NT2/D1 (cell line): ENCODE measurements at regions not wholly inside any gene's neighbourhood (a gene's known extent, or its start where the extent isn't known, plus 50 kb on each side); places are given as distances from the start of the nearest gene placed in this dataset.

Experiments used
- DNase-seq: peaks from one replicate; pipeline ENCODE4 v3.0.0-alpha.2; 2011; ENCODE audit warnings: low read depth, low spot score
- H3K27me3 ChIP-seq: 2 replicates; pipeline ENCODE4 v1.6.0; 2011; ENCODE audit warnings: mild to moderate bottlenecking; ENCODE audit not compliant: insufficient read length, insufficient read depth
- H3K36me3 ChIP-seq: 2 replicates; pipeline ENCODE4 v1.6.1; 2011; ENCODE audit warnings: mild to moderate bottlenecking, low read length, mixed read lengths; ENCODE audit not compliant: insufficient read depth, insufficient read length
- H3K4me1 ChIP-seq: 2 replicates; pipeline ENCODE4 v1.5.1; 2011; ENCODE audit not compliant: insufficient read depth, insufficient read length
- H3K4me3 ChIP-seq: 2 replicates; pipeline ENCODE4 v1.5.1; 2011; ENCODE audit warnings: low read depth; ENCODE audit not compliant: insufficient read length
- H3K9ac ChIP-seq: 2 replicates; pipeline ENCODE4 v1.6.0; 2011; ENCODE audit warnings: low read depth; ENCODE audit not compliant: insufficient read length
- H3K9me3 ChIP-seq: 2 replicates; pipeline ENCODE4 v1.5.1; 2011; ENCODE audit warnings: mild to moderate bottlenecking, low read length; ENCODE audit not compliant: insufficient read depth
- SUZ12 ChIP-seq: IDR thresholded peaks from 2 replicates; pipeline ENCODE4 v1.6.1; 2011; ENCODE audit not compliant: insufficient read length, insufficient read depth; ENCODE audit errors: extremely low read depth
- YY1 ChIP-seq: IDR thresholded peaks from 2 replicates; pipeline ENCODE4 v1.6.1; 2011; ENCODE audit not compliant: insufficient read length, insufficient read depth
- ZNF274 ChIP-seq: IDR thresholded peaks from 2 replicates; pipeline ENCODE4 v1.6.1; 2011; ENCODE audit warnings: mild to moderate bottlenecking, low read depth, low read length

DNA sequence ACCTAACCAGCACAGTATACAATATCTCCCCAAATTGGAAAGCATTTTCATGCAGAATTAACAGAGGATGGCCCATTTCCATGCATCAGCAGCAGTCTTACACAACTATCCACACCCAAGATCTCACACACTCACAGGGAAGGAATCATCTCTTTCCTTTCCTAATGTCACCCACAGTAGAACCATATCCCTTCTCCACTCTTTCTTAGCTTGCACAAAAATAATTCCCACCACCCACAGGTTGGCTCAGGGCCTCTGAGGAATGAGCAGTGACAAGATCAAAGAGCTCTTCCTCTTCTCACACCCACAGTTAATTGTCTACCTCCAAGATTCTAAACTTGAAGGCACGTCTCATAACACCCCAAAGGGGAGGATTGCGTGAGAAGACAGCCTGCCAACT is 217.7 kb upstream of the VEGFC start:
- no peak for DNase-seq
- Histone ChIP-seq H3K4me3 (no peak overlapping the region), H3K9ac (no peak overlapping the region), H3K9me3 (no peaks in the 10 kb centered on the region), H3K27me3 (no peaks in the 10 kb centered on the region), H3K4me1 (no peaks in the 10 kb centered on the region), H3K36me3 (no peaks in the 10 kb centered on the region)
- TF ChIP-seq SUZ12: no peak
- TF ChIP-seq ZNF274: no peak
- TF ChIP-seq YY1: no peak

- no peak for DNase-seq
- no peak overlapping the region for H3K9ac ChIP-seq
- no peaks in the 10 kb centered on the region for H3K36me3 ChIP-seq
Measured at GRCh38 chr4:177012918-177013545, 220.3 kb upstream of the VEGFC start.

GRCh38 chr4:177016541-177017141 is 223.9 kb upstream of the VEGFC start:
- Histone ChIP-seq H3K36me3 (no peaks in the 10 kb centered on the region), H3K4me3 (no peak overlapping the region), H3K27me3 (no peaks in the 10 kb centered on the region), H3K4me1 (no peaks in the 10 kb centered on the region), H3K9ac (no peak overlapping the region), H3K9me3 (no peaks in the 10 kb centered on the region)
- TF ChIP-seq YY1 (no peak), ZNF274 (no peak), SUZ12 (no peak)
- DNase-seq: no peak

More at GRCh38 chr4:177012918-177013545, 220.3 kb upstream of the VEGFC start:
- no peaks in the 10 kb centered on the region for H3K27me3 ChIP-seq
- no peak overlapping the region for H3K4me3 ChIP-seq
- H3K4me1 ChIP-seq: no peaks in the 10 kb centered on the region
- H3K9me3 ChIP-seq: no peaks in the 10 kb centered on the region
- TF ChIP-seq YY1 (no peak), ZNF274 (no peak), SUZ12 (no peak)

GRCh38 chr4:177023951-177024350 is 231.2 kb upstream of the VEGFC start:
- TF ChIP-seq ZNF274 (no peak), YY1 (no peak), SUZ12 (no peak)
- no peaks in the 10 kb centered on the region for H3K36me3 ChIP-seq
- H3K27me3 ChIP-seq: no peaks in the 10 kb centered on the region
- H3K4me1 ChIP-seq: no peaks in the 10 kb centered on the region
- H3K9ac ChIP-seq: no peak overlapping the region
- no peaks in the 10 kb centered on the region for H3K9me3 ChIP-seq
- DNase-seq: no peak
- H3K4me3 ChIP-seq: no peak overlapping the region

DNA sequence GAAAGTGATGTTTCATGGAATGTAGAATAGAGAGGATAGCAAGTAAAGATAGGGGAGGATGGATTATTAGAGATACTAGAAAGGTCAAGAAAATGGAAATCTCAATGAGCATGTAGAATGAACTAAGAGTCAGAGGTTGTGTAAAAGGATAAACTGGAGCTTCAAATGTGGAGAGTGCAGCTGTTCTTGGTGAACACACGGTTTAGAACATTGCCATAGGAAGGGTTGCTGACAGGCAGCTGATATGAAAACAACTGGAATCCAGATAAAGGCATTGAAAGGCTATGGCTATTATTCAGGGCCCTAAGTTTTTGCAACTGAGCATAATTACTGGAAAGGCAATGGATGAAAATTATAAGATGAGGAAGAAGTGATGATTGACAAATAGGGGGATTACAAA is 239.6 kb upstream of the VEGFC start:
- no peaks in the 10 kb centered on the region for H3K27me3 ChIP-seq
- H3K9ac ChIP-seq: no peak overlapping the region
- no peaks in the 10 kb centered on the region for H3K9me3 ChIP-seq
- TF ChIP-seq SUZ12 (no peak), YY1 (no peak), ZNF274 (no peak)
- no peaks in the 10 kb centered on the region for H3K4me1 ChIP-seq
- no peak overlapping the region for H3K4me3 ChIP-seq
- H3K36me3 ChIP-seq: no peaks in the 10 kb centered on the region
- no peak for DNase-seq

GRCh38 chr4:177033135-177033534 is 240.4 kb upstream of the VEGFC start:
- TF ChIP-seq ZNF274: no peak
- no peak for TF ChIP-seq YY1
- no peak for TF ChIP-seq SUZ12
- H3K36me3 ChIP-seq: no peaks in the 10 kb centered on the region
- no peaks in the 10 kb centered on the region for H3K4me1 ChIP-seq
- DNase-seq: no peak
- no peak overlapping the region for H3K9ac ChIP-seq
- H3K27me3 ChIP-seq: no peaks in the 10 kb centered on the region
- H3K4me3 ChIP-seq: no peak overlapping the region
- H3K9me3 ChIP-seq: no peaks in the 10 kb centered on the region

- H3K4me3 ChIP-seq: no peak overlapping the region
- no peak for DNase-seq
- TF ChIP-seq YY1 (no peak), ZNF274 (no peak), SUZ12 (no peak)
- H3K4me1 ChIP-seq: no peaks in the 10 kb centered on the region
- no peaks in the 10 kb centered on the region for H3K9me3 ChIP-seq
- H3K36me3 ChIP-seq: no peaks in the 10 kb centered on the region
- H3K27me3 ChIP-seq: no peaks in the 10 kb centered on the region
- H3K9ac ChIP-seq: no peak overlapping the region
Measured at GRCh38 chr4:177033632-177034031, 240.9 kb upstream of the VEGFC start.
